H1 (cell line): ENCODE measurements at regions not wholly inside any gene's neighbourhood (a gene's known extent, or its start where the extent isn't known, plus 50 kb on each side); places are given as distances from the start of the nearest gene placed in this dataset.

ENCODE experiments used
- CHD7 ChIP-seq: fragments of 300-600 bp; sonication (generic); IDR thresholded peaks from 2 replicates; pipeline ENCODE4 v1.7.1; 2012; ENCODE audit warnings: low read length, moderate library complexity, mild to moderate bottlenecking, inconsistent platforms; ENCODE audit not compliant: insufficient replicate concordance

- no peak for TF ChIP-seq CHD7
Observed at GRCh38 chr13:26480246-26480855, 77.1 kb upstream of the WASF3 start (continued).
